ENCODE measurements at regions not wholly inside any gene's neighbourhood (a gene's known extent, or its start where the extent isn't known, plus 50 kb on each side); places are given as distances from the start of the nearest gene placed in this dataset.

DNA sequence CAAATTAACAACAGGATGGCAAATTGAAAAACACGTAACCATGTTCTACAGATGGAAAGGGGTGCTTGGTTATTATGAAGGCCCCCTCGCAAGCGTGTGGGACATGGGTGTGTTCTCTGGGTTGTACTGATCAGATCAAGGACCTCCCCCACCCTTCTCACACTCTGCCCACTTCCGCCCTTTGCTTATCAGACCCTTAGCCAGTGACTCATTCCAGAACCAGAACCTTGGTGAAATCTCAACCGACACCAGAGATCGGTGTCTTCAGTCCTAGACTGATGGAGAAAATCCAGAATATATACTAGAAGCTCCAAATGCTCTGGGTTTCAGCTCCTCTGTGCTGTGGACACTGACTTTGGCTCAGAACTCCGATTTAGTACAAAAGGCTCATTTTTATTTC is 64.9 kb downstream of the PTTG1 start:
- intact Hi-C loops (cut with DNase I) = no loop called here
- Histone ChIP-seq H3K27me3 (no peaks in the 10 kb centered on the region), H3K36me3 (no peaks in the 10 kb centered on the region), H3K9me3 (no peaks in the 10 kb centered on the region), H3K4me1 (no peaks in the 10 kb centered on the region), H3K27ac (no peak overlapping the region), H3K4me3 (no peak overlapping the region)
- no peak for DNase-seq (ENCODE audit: extremely low spot score in 2 of 2)
- TF ChIP-seq, protein P1, sequence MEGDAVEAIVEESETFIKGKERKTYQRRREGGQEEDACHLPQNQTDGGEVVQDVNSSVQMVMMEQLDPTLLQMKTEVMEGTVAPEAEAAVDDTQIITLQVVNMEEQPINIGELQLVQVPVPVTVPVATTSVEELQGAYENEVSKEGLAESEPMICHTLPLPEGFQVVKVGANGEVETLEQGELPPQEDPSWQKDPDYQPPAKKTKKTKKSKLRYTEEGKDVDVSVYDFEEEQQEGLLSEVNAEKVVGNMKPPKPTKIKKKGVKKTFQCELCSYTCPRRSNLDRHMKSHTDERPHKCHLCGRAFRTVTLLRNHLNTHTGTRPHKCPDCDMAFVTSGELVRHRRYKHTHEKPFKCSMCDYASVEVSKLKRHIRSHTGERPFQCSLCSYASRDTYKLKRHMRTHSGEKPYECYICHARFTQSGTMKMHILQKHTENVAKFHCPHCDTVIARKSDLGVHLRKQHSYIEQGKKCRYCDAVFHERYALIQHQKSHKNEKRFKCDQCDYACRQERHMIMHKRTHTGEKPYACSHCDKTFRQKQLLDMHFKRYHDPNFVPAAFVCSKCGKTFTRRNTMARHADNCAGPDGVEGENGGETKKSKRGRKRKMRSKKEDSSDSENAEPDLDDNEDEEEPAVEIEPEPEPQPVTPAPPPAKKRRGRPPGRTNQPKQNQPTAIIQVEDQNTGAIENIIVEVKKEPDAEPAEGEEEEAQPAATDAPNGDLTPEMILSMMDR (IDR thresholded peaks at IDR 0.05) = no peak
- TF ChIP-seq POLR2AphosphoS5 (IDR thresholded peaks at IDR 0.05; ENCODE audit: insufficient read depth in 1 of 2, low read depth in 1 of 2) (no peak), POLR2A (IDR thresholded peaks at IDR 0.05) (no peak)

- no peaks in the 10 kb centered on the region for H3K36me3 ChIP-seq
- DNase-seq (ENCODE audit: extremely low spot score in 2 of 2) = no peak
- H3K27ac ChIP-seq = no peak overlapping the region
- intact Hi-C loops (cut with DNase I) = no loop called here
- H3K4me1 ChIP-seq = no peaks in the 10 kb centered on the region
- H3K4me3 ChIP-seq = no peak overlapping the region
- no peaks in the 10 kb centered on the region for H3K27me3 ChIP-seq
- no peak for TF ChIP-seq POLR2AphosphoS5 (IDR thresholded peaks at IDR 0.05; ENCODE audit: insufficient read depth in 1 of 2, low read depth in 1 of 2)
- TF ChIP-seq, protein P1 (IDR thresholded peaks at IDR 0.05) = no peak
- TF ChIP-seq POLR2A (IDR thresholded peaks at IDR 0.05) = no peak
- H3K9me3 ChIP-seq = no peaks in the 10 kb centered on the region
Measured at GRCh38 chr5:160488394-160489325, 67.0 kb downstream of the PTTG1 start.

DNA sequence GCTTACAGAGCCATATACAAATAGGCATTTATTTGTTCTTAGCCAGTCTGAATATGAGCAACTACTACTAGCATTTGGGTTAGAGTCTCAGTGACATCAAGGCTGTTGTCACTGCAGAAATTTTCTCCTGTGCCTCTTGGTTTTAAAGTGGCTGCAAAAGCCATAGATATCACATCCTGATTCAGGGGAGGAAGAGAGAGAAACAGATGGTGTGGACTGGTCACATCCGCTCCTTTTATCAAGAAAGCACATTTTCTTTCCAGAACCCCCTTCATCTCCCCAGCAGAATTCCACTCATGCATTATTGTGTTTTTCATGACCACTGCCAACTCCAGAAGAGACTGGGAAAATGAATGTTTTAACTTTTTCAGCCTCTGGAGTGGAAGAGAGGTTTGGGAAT is 69.8 kb downstream of the PTTG1 start:
- intact Hi-C loops (cut with DNase I) = no loop called here
- no peaks in the 10 kb centered on the region for H3K36me3 ChIP-seq
- no peaks in the 10 kb centered on the region for H3K9me3 ChIP-seq

GRCh38 chr5:160492565-160492964 is 70.9 kb downstream of the PTTG1 start:
- no peak for DNase-seq (ENCODE audit: extremely low spot score in 2 of 2)
- no peaks in the 10 kb centered on the region for H3K9me3 ChIP-seq
- H3K4me1 ChIP-seq = no peaks in the 10 kb centered on the region
- TF ChIP-seq POLR2A (IDR thresholded peaks at IDR 0.05) (no peak), POLR2AphosphoS5 (IDR thresholded peaks at IDR 0.05; ENCODE audit: insufficient read depth in 1 of 2, low read depth in 1 of 2) (no peak)
- TF ChIP-seq, protein P1 (IDR thresholded peaks at IDR 0.05) = no peak
- H3K4me3 ChIP-seq = no peak overlapping the region
- intact Hi-C loops (cut with DNase I) = no loop called here
- H3K36me3 ChIP-seq = no peaks in the 10 kb centered on the region
- no peaks in the 10 kb centered on the region for H3K27me3 ChIP-seq
- H3K27ac ChIP-seq = no peak overlapping the region

More for the DNA sequence above, 69.8 kb downstream of the PTTG1 start:
- Histone ChIP-seq H3K4me3 (no peak overlapping the region), H3K27me3 (no peaks in the 10 kb centered on the region), H3K27ac (no peak overlapping the region), H3K4me1 (no peaks in the 10 kb centered on the region)
- TF ChIP-seq POLR2AphosphoS5 (IDR thresholded peaks at IDR 0.05; ENCODE audit: insufficient read depth in 1 of 2, low read depth in 1 of 2) = no peak
- TF ChIP-seq, protein P1 (IDR thresholded peaks at IDR 0.05) = no peak
- no peak for TF ChIP-seq POLR2A (IDR thresholded peaks at IDR 0.05)
- DNase-seq (ENCODE audit: extremely low spot score in 2 of 2) = no peak

DNA sequence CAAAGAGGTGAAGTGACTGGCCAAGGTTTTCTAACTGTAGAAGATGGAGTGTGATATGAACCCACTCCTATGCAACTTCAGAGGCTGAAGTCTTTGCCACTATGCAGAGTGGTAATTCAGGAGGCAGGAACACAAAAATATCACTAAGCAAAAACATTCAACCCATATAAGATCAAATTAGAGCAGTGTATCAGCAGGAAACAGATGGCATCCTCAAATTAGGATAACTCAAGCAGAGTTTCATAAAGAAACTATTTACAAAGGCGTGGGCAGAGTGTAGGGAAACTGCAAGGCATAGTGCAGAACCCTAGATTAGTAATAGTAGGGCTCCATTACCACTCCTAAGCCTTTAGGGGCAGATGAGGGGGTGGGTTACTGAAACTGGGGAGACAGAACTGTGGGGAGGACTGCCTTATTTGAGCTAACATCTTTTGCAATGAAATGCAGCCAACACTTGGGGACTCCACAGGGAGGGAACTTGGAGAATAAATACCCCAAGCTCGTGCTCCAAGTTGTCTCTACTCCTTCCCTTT is 72.2 kb downstream of the PTTG1 start:
- no peaks in the 10 kb centered on the region for H3K27me3 ChIP-seq
- H3K4me3 ChIP-seq = no peak overlapping the region
- TF ChIP-seq POLR2AphosphoS5 (IDR thresholded peaks at IDR 0.05; ENCODE audit: insufficient read depth in 1 of 2, low read depth in 1 of 2) = no peak
- TF ChIP-seq, protein P1 (IDR thresholded peaks at IDR 0.05) = no peak
- no peak for TF ChIP-seq POLR2A (IDR thresholded peaks at IDR 0.05)
- H3K36me3 ChIP-seq = no peaks in the 10 kb centered on the region
- no peaks in the 10 kb centered on the region for H3K4me1 ChIP-seq
- H3K9me3 ChIP-seq = no peaks in the 10 kb centered on the region
- H3K27ac ChIP-seq = no peak overlapping the region
- intact Hi-C loops (cut with DNase I) = no loop called here
- no peak for DNase-seq (ENCODE audit: extremely low spot score in 2 of 2)
